GM23338 (cell line): ENCODE measurements at regions not wholly inside any gene's neighbourhood (a gene's known extent, or its start where the extent isn't known, plus 50 kb on each side); places are given as distances from the start of the nearest gene placed in this dataset.

Experiments
- ATAC-seq: fragments of 200-7000 bp; cut with Tn5 transposase; 3 replicates; pipeline ENCODE4 v1.9.1; 2020
- DNase-seq: peaks from one replicate; pipeline ENCODE4 v3.0.0-alpha.2; 2015; ENCODE audit warnings: low spot score
- H2AFZ ChIP-seq: fragments of 200-600 bp; sonication (generic); 2 replicates; pipeline ENCODE4 v1.8.0; 2016; ENCODE audit warnings: antibody characterized with exemption, mild to moderate bottlenecking, moderate library complexity
- H3F3A ChIP-seq: fragments of 200-600 bp; sonication (generic); replicated peaks from 2 replicates; pipeline ENCODE4 v1.8.0; 2017; ENCODE audit warnings: antibody characterized with exemption, mixed run types, low read depth
- H3K27ac ChIP-seq: fragments of 200-600 bp; sonication (generic); 2 replicates; pipeline ENCODE4 v1.6.1; 2016; ENCODE audit warnings: low read depth
- H3K27me3 ChIP-seq: fragments of 200-600 bp; sonication (generic); 2 replicates; pipeline ENCODE4 v1.8.0; 2016; ENCODE audit warnings: mild to moderate bottlenecking, mixed run types, moderate library complexity; ENCODE audit not compliant: insufficient read depth
- H3K36me3 ChIP-seq: fragments of 200-600 bp; sonication (generic); 2 replicates; pipeline ENCODE4 v1.8.0; 2016; ENCODE audit warnings: mild to moderate bottlenecking; ENCODE audit not compliant: insufficient read depth
- H3K4me1 ChIP-seq: fragments of 200-600 bp; sonication (generic); 2 replicates; pipeline ENCODE4 v1.8.0; 2016; ENCODE audit warnings: mild to moderate bottlenecking, moderate library complexity; ENCODE audit not compliant: insufficient read depth
- H3K4me2 ChIP-seq: fragments of 200-600 bp; sonication (generic); 2 replicates; pipeline ENCODE4 v1.7.1; 2017; ENCODE audit warnings: mixed run types
- H3K4me3 ChIP-seq: fragments of 200-600 bp; sonication (generic); 2 replicates; pipeline ENCODE4 v1.6.1; 2016; ENCODE audit warnings: mixed run types
- H3K79me2 ChIP-seq: fragments of 200-600 bp; sonication (generic); replicated peaks from 2 replicates; pipeline ENCODE4 v1.8.0; 2017; ENCODE audit warnings: mild to moderate bottlenecking; ENCODE audit not compliant: insufficient read depth
- H3K9me2 ChIP-seq: fragments of 200-600 bp; sonication (generic); 2 replicates; pipeline ENCODE4 v1.8.0; 2017; ENCODE audit not compliant: insufficient read depth
- H4K20me1 ChIP-seq: fragments of 200-600 bp; sonication (generic); replicated peaks from 2 replicates; pipeline ENCODE4 v1.8.0; 2017; ENCODE audit warnings: mild to moderate bottlenecking; ENCODE audit not compliant: insufficient read depth
- H3K27ac Mint-ChIP-seq: 2 replicates; pipeline ENCODE4 v1.8.0; 2020; ENCODE audit warnings: inconsistent platforms, mild to moderate bottlenecking, moderate library complexity, mixed read lengths
- H3K27me3 Mint-ChIP-seq: 3 replicates; pipeline ENCODE4 v1.8.0; 2022; ENCODE audit warnings: low read depth, mild to moderate bottlenecking, moderate library complexity, mixed read lengths, inconsistent platforms; ENCODE audit not compliant: insufficient read depth, poor library complexity
- H3K36me3 Mint-ChIP-seq: 3 replicates; pipeline ENCODE4 v1.8.0; 2021; ENCODE audit warnings: low read depth, mild to moderate bottlenecking, inconsistent platforms, moderate library complexity, mixed read lengths
- H3K4me1 Mint-ChIP-seq: 3 replicates; pipeline ENCODE4 v1.8.0; 2020; ENCODE audit warnings: mild to moderate bottlenecking, inconsistent platforms, mixed read lengths
- H3K4me3 Mint-ChIP-seq: 3 replicates; pipeline ENCODE4 v1.8.0; 2021; ENCODE audit warnings: moderate library complexity, mild to moderate bottlenecking, inconsistent platforms, mixed read lengths
- H3K9me3 Mint-ChIP-seq: 3 replicates; pipeline ENCODE4 v1.8.0; 2020; ENCODE audit warnings: moderate library complexity, mild to moderate bottlenecking, inconsistent platforms, mixed read lengths
- EZH2 ChIP-seq: fragments of 200-600 bp; sonication (generic); IDR thresholded peaks from one replicate; pipeline ENCODE4 v1.8.0; 2017; ENCODE audit warnings: antibody characterized with exemption, mild to moderate bottlenecking, low read depth; ENCODE audit not compliant: unreplicated experiment
- EZH2phosphoT487 ChIP-seq: fragments of 200-600 bp; sonication (generic); IDR thresholded peaks from one replicate; pipeline ENCODE4 v1.8.1; 2018; ENCODE audit warnings: antibody characterized with exemption; ENCODE audit not compliant: unreplicated experiment
- JUNB ChIP-seq: IDR thresholded peaks from one replicate; pipeline ENCODE4 v1.6.1; 2016; ENCODE audit warnings: antibody characterized with exemption; ENCODE audit not compliant: unreplicated experiment
- NANOG ChIP-seq: IDR thresholded peaks from 2 replicates; pipeline ENCODE4 v1.6.1; 2016; ENCODE audit warnings: antibody characterized with exemption, borderline replicate concordance
- POLR2AphosphoS5 ChIP-seq: IDR thresholded peaks from 2 replicates; pipeline ENCODE4 v1.6.1; 2016; ENCODE audit warnings: antibody characterized with exemption, low read depth
- STAT1 ChIP-seq: IDR thresholded peaks from one replicate; pipeline ENCODE4 v1.6.1; 2016; ENCODE audit warnings: antibody characterized with exemption; ENCODE audit not compliant: unreplicated experiment
- ZNF114 ChIP-seq: fragments of 250-450 bp; sonication (Bioruptor Pico); IDR thresholded peaks from 2 replicates; pipeline ENCODE4 v1.5.0; 2020; ENCODE audit warnings: mild to moderate bottlenecking, moderate library complexity
- TF ChIP-seq, protein P1 (sequence below), 2 experiments: fragments of 200-600 bp in 1 of 2; sonication (generic) in 1 of 2; conservative IDR thresholded peaks; 2 replicates each; pipeline versions ENCODE4 v1.5.1 to v1.6.1; 2016 to 2017; ENCODE audit warnings: antibody characterized with exemption in 2 of 2, low read depth in 2 of 2, mild to moderate bottlenecking in 2 of 2, moderate library complexity in 1 of 2
- TF ChIP-seq, protein P2 (sequence below): IDR thresholded peaks from 2 replicates; pipeline ENCODE4 v1.6.1; 2016; ENCODE audit warnings: antibody characterized with exemption
- TF ChIP-seq, protein P3 (sequence below): IDR thresholded peaks from one replicate; pipeline ENCODE4 v1.6.1; 2018; ENCODE audit warnings: antibody characterized with exemption; ENCODE audit not compliant: unreplicated experiment

DNA sequence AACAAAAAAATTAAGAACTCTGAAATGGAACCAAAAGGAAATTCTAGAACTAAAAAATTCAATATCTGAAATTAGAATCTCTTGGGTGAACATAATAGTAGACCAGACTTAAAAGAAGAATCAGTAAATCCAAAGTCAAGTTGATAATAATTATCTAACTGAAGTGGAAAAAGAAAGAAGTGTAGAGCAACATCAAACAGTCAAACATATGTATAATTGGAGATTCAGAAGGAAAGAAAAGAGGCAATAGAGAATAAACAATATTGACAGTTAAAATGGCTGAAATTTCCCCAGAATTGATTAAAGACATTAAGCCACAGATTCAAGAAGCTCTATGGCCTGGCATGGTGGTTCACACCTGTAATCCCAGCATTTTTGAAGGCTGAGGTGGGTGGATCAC is 383.6 kb downstream of the PREX1 start:
- H3K27ac ChIP-seq, result no peak overlapping the region
- peaks cover 5% of the 10 kb centered on the region; the same call in 1 of the 3 replicates for H3K36me3 Mint-ChIP-seq

DNA sequence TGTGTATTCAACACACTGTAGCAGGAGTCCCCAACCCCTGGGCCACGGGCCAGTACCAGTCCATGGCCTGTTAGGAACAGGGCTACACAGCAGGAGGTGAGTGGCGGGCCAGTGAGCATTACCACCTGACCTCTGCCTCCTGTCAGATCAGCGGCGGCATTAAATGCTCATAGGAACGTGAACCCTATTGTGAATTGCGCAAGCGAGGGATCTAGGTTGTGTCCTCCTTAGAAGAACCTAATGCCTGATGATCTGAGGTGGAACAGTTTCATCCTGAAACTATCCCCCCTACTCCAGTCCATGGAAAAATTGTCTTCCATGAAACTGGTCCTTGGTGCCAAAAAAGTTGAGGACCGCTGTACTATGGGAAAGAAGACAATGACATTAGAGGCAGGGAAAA is 386.9 kb downstream of the PREX1 start:
- no peak for ATAC-seq
- H3K9me2 ChIP-seq, result no peaks in the 10 kb centered on the region
- H3K36me3 Mint-ChIP-seq, result peaks cover 5% of the 10 kb centered on the region; the same call in 1 of the 3 replicates
- no peaks in the 10 kb centered on the region for H4K20me1 ChIP-seq
- H2AFZ ChIP-seq, result no peak overlapping the region
- no peak overlapping the region for H3K4me3 Mint-ChIP-seq
- H3K9me3 Mint-ChIP-seq, result peaks cover 30% of the 10 kb centered on the region
- H3K79me2 ChIP-seq, result no peaks in the 10 kb centered on the region
- H3K27ac ChIP-seq, result no peak overlapping the region
- no peak overlapping the region for H3K4me2 ChIP-seq
- no peaks in the 10 kb centered on the region for H3F3A ChIP-seq
- no peak overlapping the region for H3K4me3 ChIP-seq
- no peaks in the 10 kb centered on the region for H3K4me1 Mint-ChIP-seq
- no peak for DNase-seq
- H3K27ac Mint-ChIP-seq, result no peak overlapping the region
- no peaks in the 10 kb centered on the region for H3K4me1 ChIP-seq
- no peaks in the 10 kb centered on the region for H3K27me3 ChIP-seq
- 0 out of 2 replicates have a peak, but pooled peaks cover 4% of the 10 kb centered on the region for H3K36me3 ChIP-seq
- H3K27me3 Mint-ChIP-seq, result peaks cover 7% of the 10 kb centered on the region
- TF ChIP-seq, protein P1, sequence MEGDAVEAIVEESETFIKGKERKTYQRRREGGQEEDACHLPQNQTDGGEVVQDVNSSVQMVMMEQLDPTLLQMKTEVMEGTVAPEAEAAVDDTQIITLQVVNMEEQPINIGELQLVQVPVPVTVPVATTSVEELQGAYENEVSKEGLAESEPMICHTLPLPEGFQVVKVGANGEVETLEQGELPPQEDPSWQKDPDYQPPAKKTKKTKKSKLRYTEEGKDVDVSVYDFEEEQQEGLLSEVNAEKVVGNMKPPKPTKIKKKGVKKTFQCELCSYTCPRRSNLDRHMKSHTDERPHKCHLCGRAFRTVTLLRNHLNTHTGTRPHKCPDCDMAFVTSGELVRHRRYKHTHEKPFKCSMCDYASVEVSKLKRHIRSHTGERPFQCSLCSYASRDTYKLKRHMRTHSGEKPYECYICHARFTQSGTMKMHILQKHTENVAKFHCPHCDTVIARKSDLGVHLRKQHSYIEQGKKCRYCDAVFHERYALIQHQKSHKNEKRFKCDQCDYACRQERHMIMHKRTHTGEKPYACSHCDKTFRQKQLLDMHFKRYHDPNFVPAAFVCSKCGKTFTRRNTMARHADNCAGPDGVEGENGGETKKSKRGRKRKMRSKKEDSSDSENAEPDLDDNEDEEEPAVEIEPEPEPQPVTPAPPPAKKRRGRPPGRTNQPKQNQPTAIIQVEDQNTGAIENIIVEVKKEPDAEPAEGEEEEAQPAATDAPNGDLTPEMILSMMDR (conservative IDR thresholded peaks at IDR 0.05; ENCODE audit: low read depth in 2 of 2), result no peak
- TF ChIP-seq EZH2, result no peak
- TF ChIP-seq POLR2AphosphoS5, result no peak
- no peak for TF ChIP-seq NANOG
- no peak for TF ChIP-seq ZNF114 (CRISPR knock-in tag)
- no peak for TF ChIP-seq STAT1

More for the DNA sequence above, 383.6 kb downstream of the PREX1 start:
- no peaks in the 10 kb centered on the region for H3F3A ChIP-seq
- peaks cover 23% of the 10 kb centered on the region for H3K9me3 Mint-ChIP-seq
- no peak overlapping the region for H3K4me2 ChIP-seq
- ATAC-seq (no peak), DNase-seq (no peak)
- no peak overlapping the region for H3K27ac Mint-ChIP-seq
- no peaks in the 10 kb centered on the region for H3K9me2 ChIP-seq
- H3K27me3 ChIP-seq, result no peaks in the 10 kb centered on the region
- H3K4me1 Mint-ChIP-seq, result no peaks in the 10 kb centered on the region
- no peak overlapping the region for H2AFZ ChIP-seq
- TF ChIP-seq, protein P2, sequence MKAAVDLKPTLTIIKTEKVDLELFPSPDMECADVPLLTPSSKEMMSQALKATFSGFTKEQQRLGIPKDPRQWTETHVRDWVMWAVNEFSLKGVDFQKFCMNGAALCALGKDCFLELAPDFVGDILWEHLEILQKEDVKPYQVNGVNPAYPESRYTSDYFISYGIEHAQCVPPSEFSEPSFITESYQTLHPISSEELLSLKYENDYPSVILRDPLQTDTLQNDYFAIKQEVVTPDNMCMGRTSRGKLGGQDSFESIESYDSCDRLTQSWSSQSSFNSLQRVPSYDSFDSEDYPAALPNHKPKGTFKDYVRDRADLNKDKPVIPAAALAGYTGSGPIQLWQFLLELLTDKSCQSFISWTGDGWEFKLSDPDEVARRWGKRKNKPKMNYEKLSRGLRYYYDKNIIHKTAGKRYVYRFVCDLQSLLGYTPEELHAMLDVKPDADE, result no peak
- TF ChIP-seq, protein P3, sequence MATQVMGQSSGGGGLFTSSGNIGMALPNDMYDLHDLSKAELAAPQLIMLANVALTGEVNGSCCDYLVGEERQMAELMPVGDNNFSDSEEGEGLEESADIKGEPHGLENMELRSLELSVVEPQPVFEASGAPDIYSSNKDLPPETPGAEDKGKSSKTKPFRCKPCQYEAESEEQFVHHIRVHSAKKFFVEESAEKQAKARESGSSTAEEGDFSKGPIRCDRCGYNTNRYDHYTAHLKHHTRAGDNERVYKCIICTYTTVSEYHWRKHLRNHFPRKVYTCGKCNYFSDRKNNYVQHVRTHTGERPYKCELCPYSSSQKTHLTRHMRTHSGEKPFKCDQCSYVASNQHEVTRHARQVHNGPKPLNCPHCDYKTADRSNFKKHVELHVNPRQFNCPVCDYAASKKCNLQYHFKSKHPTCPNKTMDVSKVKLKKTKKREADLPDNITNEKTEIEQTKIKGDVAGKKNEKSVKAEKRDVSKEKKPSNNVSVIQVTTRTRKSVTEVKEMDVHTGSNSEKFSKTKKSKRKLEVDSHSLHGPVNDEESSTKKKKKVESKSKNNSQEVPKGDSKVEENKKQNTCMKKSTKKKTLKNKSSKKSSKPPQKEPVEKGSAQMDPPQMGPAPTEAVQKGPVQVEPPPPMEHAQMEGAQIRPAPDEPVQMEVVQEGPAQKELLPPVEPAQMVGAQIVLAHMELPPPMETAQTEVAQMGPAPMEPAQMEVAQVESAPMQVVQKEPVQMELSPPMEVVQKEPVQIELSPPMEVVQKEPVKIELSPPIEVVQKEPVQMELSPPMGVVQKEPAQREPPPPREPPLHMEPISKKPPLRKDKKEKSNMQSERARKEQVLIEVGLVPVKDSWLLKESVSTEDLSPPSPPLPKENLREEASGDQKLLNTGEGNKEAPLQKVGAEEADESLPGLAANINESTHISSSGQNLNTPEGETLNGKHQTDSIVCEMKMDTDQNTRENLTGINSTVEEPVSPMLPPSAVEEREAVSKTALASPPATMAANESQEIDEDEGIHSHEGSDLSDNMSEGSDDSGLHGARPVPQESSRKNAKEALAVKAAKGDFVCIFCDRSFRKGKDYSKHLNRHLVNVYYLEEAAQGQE, result no peak
- no peak for TF ChIP-seq JUNB
- no peak for TF ChIP-seq EZH2
- TF ChIP-seq EZH2phosphoT487, result no peak
- no peak for TF ChIP-seq STAT1
- no peak for TF ChIP-seq POLR2AphosphoS5
- no peaks in the 10 kb centered on the region for H4K20me1 ChIP-seq
- peaks cover 6% of the 10 kb centered on the region for H3K27me3 Mint-ChIP-seq
- no peak overlapping the region for H3K4me3 ChIP-seq
- H3K4me1 ChIP-seq, result no peaks in the 10 kb centered on the region
- no peaks in the 10 kb centered on the region for H3K79me2 ChIP-seq
- H3K4me3 Mint-ChIP-seq, result no peak overlapping the region
- H3K36me3 ChIP-seq, result 0 out of 2 replicates have a peak, but pooled peaks cover 4% of the 10 kb centered on the region
